ENCODE measurements at regions not wholly inside any gene's neighbourhood (a gene's known extent, or its start where the extent isn't known, plus 50 kb on each side); places are given as distances from the start of the nearest gene placed in this dataset.

GRCh38 chr9:89881431-89881830, 276.6 kb downstream of the GADD45G start:
- DNase-seq (ENCODE audit: low spot score): no peak

GRCh38 chr9:89882930-89883361, 278.1 kb downstream of the GADD45G start:
- DNase-seq (ENCODE audit: low spot score): no peak

DNA sequence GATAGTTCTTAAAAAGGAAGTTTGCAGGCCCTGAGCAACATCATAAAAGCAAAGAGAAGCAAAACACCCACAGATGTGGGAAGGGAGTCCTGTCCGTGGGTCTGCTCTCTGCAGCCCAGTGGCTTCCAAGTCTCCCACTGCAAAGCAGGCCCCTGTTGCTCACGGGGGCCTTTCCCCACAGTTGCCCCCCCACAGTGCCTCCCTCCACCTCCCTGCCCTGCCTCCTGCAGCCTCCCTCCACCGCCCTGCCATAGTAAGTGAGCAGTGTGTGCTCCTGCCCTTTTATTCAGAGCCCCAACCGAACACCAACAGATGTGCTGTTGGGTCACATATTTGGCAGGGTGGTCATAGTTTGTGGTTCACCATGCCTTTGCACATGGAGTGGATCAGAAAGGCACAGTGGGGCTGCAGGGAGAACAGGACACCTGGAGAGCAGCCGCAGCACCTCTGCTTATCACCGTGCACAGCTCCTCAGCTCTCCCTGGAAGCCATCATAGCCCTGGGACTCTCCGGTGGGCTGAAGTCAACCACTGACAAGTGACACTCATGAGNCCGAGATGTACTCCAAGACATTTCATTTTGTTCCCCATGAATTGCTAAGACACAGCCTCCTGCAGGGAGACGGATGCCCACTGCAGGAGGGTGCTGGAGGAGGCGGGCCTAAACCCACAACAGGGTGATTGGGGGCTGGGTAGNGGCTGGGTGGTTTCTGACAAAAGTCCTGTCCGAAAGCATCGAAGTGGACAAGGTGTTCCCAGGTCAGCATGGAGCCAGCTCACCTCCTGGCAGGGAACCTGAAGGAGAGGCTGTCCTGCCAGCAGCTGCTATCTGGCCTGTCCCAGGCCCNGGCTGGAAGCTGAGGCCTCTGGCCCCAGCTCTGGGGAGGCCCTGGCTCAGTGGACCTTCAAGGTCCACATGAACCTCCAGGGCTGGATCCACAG, 278.9 kb downstream of the GADD45G start:
- no peak for DNase-seq (ENCODE audit: low spot score)

DNA sequence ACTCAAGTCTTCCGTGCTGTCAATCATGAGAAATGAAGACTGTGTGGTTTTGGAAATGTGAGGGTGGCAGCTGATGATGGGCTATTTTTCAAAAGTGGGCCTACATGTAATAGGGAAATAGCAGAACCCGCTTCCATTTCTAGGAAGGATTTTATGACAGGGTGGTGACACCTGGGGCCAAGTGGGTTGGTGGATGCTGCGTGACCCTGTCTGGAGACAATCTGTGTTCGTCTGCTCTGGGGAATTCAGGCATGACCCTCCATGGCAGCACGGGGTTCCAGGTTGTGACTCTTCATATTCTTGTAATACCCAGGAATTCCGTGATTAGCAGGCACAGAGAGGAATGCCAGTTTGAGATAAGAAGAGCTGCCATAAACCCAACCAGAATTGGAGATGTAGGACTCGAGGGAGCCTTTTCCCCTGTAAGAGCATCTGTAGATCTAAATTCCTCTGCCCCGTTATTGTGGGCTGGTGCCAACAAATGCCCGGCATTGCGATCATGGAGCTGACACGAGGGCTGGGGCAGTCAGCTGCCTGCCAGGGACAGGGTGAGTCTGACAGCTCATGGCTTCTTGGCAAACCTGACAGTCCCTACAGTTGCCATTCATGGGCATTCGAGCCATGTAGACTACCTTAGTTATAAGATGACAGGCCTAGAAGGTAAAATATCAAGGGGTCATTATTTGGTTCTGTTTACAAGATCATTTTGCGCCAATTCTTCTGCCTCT, 279.7 kb downstream of the GADD45G start:
- no peak for DNase-seq (ENCODE audit: low spot score)

GRCh38 chr9:89885156-89885555, 280.3 kb downstream of the GADD45G start:
- no peak for DNase-seq (ENCODE audit: low spot score)

- no peak for DNase-seq (ENCODE audit: low spot score)
These were observed 281.5 kb downstream of the GADD45G start for GRCh38 chr9:89886281-89886700.

DNA sequence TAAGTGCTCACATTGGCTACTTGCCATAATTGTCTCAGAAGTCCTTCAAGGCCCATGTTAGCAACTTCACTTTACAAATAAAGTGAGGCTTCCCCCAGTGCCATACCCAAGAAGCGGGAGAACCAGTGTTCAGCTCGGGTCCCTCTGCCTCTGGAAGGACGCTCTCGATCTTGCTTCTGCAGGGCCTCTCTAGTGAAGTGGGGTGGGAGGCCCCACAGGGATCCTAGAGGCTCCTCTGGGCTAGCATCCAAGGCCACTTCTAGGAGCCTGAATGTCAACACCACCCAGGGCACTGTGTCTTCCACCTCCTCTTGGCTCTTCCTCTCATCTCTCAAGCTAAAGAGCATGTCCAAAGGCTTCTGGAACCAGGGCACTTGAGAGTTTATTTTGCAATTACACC, 282.5 kb downstream of the GADD45G start:
- no peak for DNase-seq (ENCODE audit: low spot score)

GRCh38 chr9:89888233-89888632, 283.4 kb downstream of the GADD45G start:
- DNase-seq (ENCODE audit: low spot score): no peak

- DNase-seq (ENCODE audit: low spot score): no peak
These were observed 283.9 kb downstream of the GADD45G start for GRCh38 chr9:89888677-89889076.

GRCh38 chr9:89889865-89890264, 285.1 kb downstream of the GADD45G start:
- no peak for DNase-seq (ENCODE audit: low spot score)

GRCh38 chr9:89890326-89890980, 285.6 kb downstream of the GADD45G start:
- no peak for DNase-seq (ENCODE audit: low spot score)

GRCh38 chr9:89891221-89891590, 286.4 kb downstream of the GADD45G start:
- no peak for DNase-seq (ENCODE audit: low spot score)

DNA sequence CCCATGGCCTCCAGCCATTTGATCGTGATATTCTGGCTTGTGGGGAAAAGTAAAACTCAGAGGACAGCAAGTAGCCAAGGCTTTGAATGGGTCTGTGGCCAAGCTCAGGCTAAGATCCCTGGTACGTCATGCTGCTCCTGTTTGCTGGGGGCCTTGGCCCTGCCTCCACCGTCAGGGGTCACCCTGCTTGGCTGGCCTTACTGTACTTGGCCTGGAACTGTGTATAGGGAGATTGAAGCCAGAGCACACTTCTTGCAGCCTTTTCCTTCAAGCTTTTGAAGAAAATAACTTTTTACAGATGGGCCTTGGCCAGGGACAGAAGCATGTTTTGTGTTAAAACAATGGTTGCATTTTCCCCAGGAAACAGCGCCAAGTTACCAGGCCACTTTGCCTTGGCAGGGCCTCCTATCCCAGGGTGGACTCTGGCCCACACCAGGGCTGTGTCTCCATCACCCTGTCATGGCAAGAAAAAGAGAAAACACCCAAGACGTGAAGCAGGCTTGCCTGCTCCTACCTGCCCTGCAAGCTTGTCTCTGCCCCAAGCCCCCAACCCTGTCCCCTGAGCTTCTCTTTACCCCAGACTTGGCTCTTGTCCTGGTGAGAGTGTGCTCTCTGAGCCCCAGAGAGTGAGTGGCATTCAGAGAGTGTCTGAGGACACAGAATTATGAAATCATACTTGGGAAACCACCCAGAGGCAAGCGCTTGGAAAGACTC, 286.9 kb downstream of the GADD45G start:
- DNase-seq (ENCODE audit: low spot score): no peak

DNA sequence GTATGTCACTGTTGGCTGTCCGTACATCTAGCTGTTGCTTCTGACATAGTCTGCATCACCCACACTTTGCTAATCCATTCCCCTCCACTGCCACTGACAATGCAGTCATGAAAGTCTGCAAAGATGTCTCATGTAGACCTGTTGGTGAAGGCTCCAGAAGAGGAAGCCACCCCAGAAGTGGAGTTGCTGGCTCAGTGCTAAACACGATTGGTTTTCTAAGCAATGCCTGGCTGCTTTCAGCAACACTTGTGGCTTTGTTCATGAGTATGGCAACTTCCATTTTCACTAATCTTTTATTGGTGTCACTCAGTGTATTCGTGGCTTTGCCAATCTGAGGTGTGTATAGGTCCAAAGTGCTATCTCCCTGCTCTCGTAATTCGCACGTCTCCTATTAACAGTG, 288.1 kb downstream of the GADD45G start:
- no peak for DNase-seq (ENCODE audit: low spot score)

DNA sequence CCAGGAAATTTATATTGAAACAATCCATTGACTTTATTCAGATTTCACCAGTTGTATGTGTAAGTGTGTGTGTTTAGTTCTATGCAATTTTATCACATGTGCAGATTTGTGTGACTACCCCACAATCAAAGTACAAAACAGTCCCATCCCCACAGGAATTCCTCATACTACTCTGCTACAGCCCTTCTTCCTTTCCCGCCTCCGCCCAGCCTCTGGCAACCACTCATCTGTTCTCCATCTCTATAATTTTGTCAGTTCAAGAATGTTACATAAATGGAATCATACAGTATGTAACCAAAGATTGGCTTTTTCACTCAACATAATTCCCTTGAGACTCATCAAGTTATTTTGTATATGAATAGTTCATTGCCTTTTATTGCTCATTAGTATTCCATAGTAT, 289.1 kb downstream of the GADD45G start:
- DNase-seq (ENCODE audit: low spot score): no peak

GRCh38 chr9:89896806-89897340, 292.1 kb downstream of the GADD45G start:
- DNase-seq (ENCODE audit: low spot score): no peak

DNA sequence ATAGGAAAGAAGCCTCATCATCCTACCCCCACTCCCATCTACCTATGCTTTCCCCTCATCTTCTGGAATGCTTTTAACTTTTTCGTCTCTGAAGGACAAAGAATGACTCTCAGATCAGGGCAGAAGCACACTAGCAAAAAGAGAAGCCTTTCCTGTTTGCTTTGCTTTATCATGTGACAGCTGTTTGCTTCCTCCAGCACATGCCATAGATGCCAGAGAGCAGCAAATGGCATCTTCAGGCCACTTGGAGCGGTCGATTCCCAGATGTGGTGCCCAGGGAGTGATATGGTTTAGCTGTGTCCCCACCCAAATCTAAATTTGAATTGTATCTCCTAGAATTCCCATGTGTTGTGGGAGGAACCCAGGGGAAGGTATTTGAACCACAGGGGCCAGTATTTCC, 294.8 kb downstream of the GADD45G start:
- DNase-seq (ENCODE audit: low spot score): no peak

GRCh38 chr9:89901920-89902319, 297.1 kb downstream of the GADD45G start:
- no peak for DNase-seq (ENCODE audit: low spot score)

GRCh38 chr9:89902450-89903140, 297.8 kb downstream of the GADD45G start:
- peak; percentile 79 for DNase-seq (ENCODE audit: low spot score)

DNA sequence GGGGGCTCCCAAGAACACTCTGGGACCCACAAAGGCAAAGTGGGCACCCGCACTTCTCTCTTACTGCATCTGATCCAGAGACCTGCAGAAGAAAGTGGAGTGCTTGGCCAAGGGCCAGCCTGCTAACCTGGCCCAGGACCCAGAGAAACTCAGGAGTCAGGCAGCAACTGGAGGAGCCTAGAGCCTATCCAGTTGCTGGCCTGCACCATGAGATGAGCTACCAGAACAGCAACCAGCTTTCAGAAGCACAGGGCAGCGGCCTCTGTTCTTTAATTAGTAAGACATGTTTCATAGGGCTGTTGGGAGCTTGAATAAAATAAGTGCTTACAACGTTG, 298.3 kb downstream of the GADD45G start:
- DNase-seq (ENCODE audit: low spot score): no peak

- DNase-seq (ENCODE audit: low spot score): no peak
These were observed 301.0 kb downstream of the GADD45G start for GRCh38 chr9:89905606-89906338.

All from left forelimb (tissue), 1 donor.